Keratinocyte (primary cell): ENCODE measurements at regions not wholly inside any gene's neighbourhood (a gene's known extent, or its start where the extent isn't known, plus 50 kb on each side); places are given as distances from the start of the nearest gene placed in this dataset.

ENCODE experiments used
- DNase-seq: peaks from one replicate; pipeline ENCODE4 v3.0.0-alpha.2; 2011; ENCODE audit warnings: low read depth, missing footprints, low spot score
- FAIRE-seq: peaks from 2 replicates; lab custom pipeline; 2011; peaks lifted over from hg19 to GRCh38; lab: Jason Lieb, UNC
- H2AFZ ChIP-seq: 2 replicates; pipeline ENCODE4 v1.6.0; 2012; ENCODE audit warnings: low read length, control low read depth, inconsistent platforms; ENCODE audit not compliant: control insufficient read depth
- H3K27ac ChIP-seq: 2 replicates; pipeline ENCODE4 v1.5.1; 2011; ENCODE audit warnings: low read length; ENCODE audit not compliant: control insufficient read depth, insufficient read depth
- H3K27me3 ChIP-seq: 3 replicates; pipeline ENCODE4 v1.6.0; 2011; ENCODE audit warnings: low read length; ENCODE audit not compliant: control insufficient read depth, insufficient read depth; ENCODE audit errors: extremely low read depth
- H3K36me3 ChIP-seq, 2 experiments: 2 replicates in 1 of 2; 3 replicates in 1 of 2; pipeline ENCODE4 v1.5.1; 2011; ENCODE audit warnings: low read length in 2 of 2, mild to moderate bottlenecking in 1 of 2; ENCODE audit not compliant: control insufficient read depth in 2 of 2, insufficient read depth in 2 of 2; ENCODE audit errors: extremely low read depth in 1 of 2
- H3K4me1 ChIP-seq: 3 replicates; pipeline ENCODE4 v1.5.1; 2011; ENCODE audit warnings: low read length; ENCODE audit not compliant: control insufficient read depth, insufficient read depth; ENCODE audit errors: extremely low read depth
- H3K4me2 ChIP-seq: 3 replicates; pipeline ENCODE4 v1.6.0; 2011; ENCODE audit warnings: low read depth, low read length; ENCODE audit not compliant: control insufficient read depth, insufficient read depth; ENCODE audit errors: extremely low read depth
- H3K4me3 ChIP-seq, 3 experiments: fragments of 200-600 bp in 1 of 3; sonication (generic) in 1 of 3; 2 replicates in 2 of 3; 3 replicates in 1 of 3; pipeline ENCODE4 v1.5.1; 2011 to 2016; ENCODE audit warnings: low read length in 3 of 3, mild to moderate bottlenecking in 3 of 3, control low read depth in 2 of 3, inconsistent platforms in 1 of 3, low read depth in 1 of 3, mixed read lengths in 1 of 3, mixed run types in 1 of 3, moderate library complexity in 1 of 3; ENCODE audit not compliant: control insufficient read depth in 2 of 3, insufficient read depth in 2 of 3; ENCODE audit errors: extremely low read depth in 1 of 3
- H3K79me2 ChIP-seq: 2 replicates; pipeline ENCODE4 v1.6.0; 2012; ENCODE audit warnings: low read length; ENCODE audit not compliant: control insufficient read depth, insufficient read depth
- H3K9ac ChIP-seq: 3 replicates; pipeline ENCODE4 v1.6.0; 2011; ENCODE audit warnings: low read length; ENCODE audit not compliant: control insufficient read depth, insufficient read depth; ENCODE audit errors: extremely low read depth
- H3K9me1 ChIP-seq: 3 replicates; pipeline ENCODE4 v1.6.0; 2011; ENCODE audit warnings: low read length; ENCODE audit not compliant: control insufficient read depth, insufficient read depth; ENCODE audit errors: extremely low read depth
- H3K9me3 ChIP-seq: 2 replicates; pipeline ENCODE4 v1.5.1; 2012; ENCODE audit warnings: low read depth, low read length; ENCODE audit not compliant: control insufficient read depth
- H4K20me1 ChIP-seq: 3 replicates; pipeline ENCODE4 v1.6.0; 2011; ENCODE audit warnings: low read length; ENCODE audit not compliant: control insufficient read depth, insufficient read depth; ENCODE audit errors: extremely low read depth
- EZH2 ChIP-seq: IDR thresholded peaks from one replicate; pipeline ENCODE4 v1.6.1; 2012; ENCODE audit warnings: inconsistent platforms, mild to moderate bottlenecking, low read length, moderate library complexity
- dilution Hi-C: fragments of 300-500 bp; cut with MboI; formaldehyde crosslinking; loops from one replicate; pipeline ENCODE4 v1.7.0; 2020; ENCODE audit warnings: low sequenced_read_pairs; ENCODE audit not compliant: extremely low pct_ligation_motif_present
- TF ChIP-seq, protein P1 (sequence below), 3 experiments: IDR thresholded peaks in 1 of 3; conservative IDR thresholded peaks in 1 of 3; optimal IDR thresholded peaks in 1 of 3; 2 replicates in 2 of 3; 3 replicates in 1 of 3; pipeline versions ENCODE3 to v1.5.1; 2011; ENCODE audit warnings: low read length in 3 of 3, mild to moderate bottlenecking in 3 of 3, moderate library complexity in 2 of 3, control low read depth in 1 of 3, inconsistent platforms in 1 of 3; ENCODE audit not compliant: insufficient read depth in 2 of 3; ENCODE audit errors: extremely low read depth in 1 of 3

DNA sequence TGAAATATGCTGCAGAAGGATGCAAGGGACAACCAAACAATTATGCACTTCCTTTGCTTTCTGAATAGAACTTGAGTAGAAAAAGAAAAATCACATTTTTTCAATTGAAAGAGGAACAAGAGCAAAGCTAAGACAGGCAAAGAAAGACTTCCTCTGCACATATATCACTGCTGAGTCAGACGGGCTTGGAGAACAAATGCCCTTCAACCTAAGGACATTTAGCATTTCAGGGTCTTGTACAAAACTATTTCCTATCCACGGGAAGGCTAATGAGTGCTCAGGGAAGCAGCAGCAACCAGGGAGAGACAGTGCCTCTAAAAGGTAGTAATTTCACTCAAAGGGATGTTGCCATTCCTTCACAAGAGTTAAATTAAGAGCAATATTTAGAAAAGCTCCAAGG, 570.0 kb upstream of the GCFC2 start:
- TF ChIP-seq EZH2, result no peak
- TF ChIP-seq, protein P1, sequence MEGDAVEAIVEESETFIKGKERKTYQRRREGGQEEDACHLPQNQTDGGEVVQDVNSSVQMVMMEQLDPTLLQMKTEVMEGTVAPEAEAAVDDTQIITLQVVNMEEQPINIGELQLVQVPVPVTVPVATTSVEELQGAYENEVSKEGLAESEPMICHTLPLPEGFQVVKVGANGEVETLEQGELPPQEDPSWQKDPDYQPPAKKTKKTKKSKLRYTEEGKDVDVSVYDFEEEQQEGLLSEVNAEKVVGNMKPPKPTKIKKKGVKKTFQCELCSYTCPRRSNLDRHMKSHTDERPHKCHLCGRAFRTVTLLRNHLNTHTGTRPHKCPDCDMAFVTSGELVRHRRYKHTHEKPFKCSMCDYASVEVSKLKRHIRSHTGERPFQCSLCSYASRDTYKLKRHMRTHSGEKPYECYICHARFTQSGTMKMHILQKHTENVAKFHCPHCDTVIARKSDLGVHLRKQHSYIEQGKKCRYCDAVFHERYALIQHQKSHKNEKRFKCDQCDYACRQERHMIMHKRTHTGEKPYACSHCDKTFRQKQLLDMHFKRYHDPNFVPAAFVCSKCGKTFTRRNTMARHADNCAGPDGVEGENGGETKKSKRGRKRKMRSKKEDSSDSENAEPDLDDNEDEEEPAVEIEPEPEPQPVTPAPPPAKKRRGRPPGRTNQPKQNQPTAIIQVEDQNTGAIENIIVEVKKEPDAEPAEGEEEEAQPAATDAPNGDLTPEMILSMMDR (optimal IDR thresholded peaks at IDR 0.05 in 1 of 3, IDR thresholded peaks at IDR 0.05 in 1 of 3, conservative IDR thresholded peaks at IDR 0.05 in 1 of 3; ENCODE audit: extremely low read depth in 1 of 3, insufficient read depth in 2 of 3, low read length in 3 of 3), result no peak
- no peaks in the 10 kb centered on the region for H3K9me3 ChIP-seq
- no peak overlapping the region for H3K27ac ChIP-seq
- no peak overlapping the region for H2AFZ ChIP-seq
- no peak overlapping the region for H3K4me2 ChIP-seq
- H3K36me3 ChIP-seq, result no peaks in the 10 kb centered on the region
- H3K27me3 ChIP-seq, result no peaks in the 10 kb centered on the region
- no peaks in the 10 kb centered on the region for H3K79me2 ChIP-seq
- no peaks in the 10 kb centered on the region for H3K9me1 ChIP-seq
- no peak for FAIRE-seq
- no peaks in the 10 kb centered on the region for H4K20me1 ChIP-seq
- no peak for DNase-seq
- H3K4me3 ChIP-seq, result no peak overlapping the region
- H3K9ac ChIP-seq, result no peak overlapping the region
- dilution Hi-C loops, result no loop called here
- no peaks in the 10 kb centered on the region for H3K4me1 ChIP-seq

DNA sequence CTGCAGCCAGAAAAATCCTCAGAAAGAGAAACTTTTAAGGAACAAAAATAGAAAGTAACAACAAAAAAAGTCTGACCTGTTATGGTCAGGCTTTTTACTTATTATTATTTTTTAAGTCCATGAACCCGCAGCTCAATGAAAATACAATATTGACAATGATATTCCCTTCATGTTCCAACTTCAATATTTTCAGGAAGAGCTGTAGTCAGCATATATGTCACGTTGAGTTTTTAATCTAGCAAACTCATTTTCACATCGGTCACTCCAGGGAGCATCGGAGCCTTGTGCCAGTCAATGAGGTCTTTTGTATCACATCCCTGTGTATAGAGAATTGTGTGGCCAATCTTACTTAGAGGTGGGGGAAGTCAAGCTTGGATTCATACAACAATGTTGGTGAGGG, 568.4 kb upstream of the GCFC2 start:
- TF ChIP-seq EZH2, result no peak
- TF ChIP-seq, protein P1 (optimal IDR thresholded peaks at IDR 0.05 in 1 of 3, IDR thresholded peaks at IDR 0.05 in 1 of 3, conservative IDR thresholded peaks at IDR 0.05 in 1 of 3; ENCODE audit: extremely low read depth in 1 of 3, insufficient read depth in 2 of 3, low read length in 3 of 3), result no peak
- Histone ChIP-seq H3K27me3 (no peaks in the 10 kb centered on the region), H3K4me3 (no peak overlapping the region), H3K4me2 (no peak overlapping the region), H3K9me1 (no peaks in the 10 kb centered on the region), H4K20me1 (no peaks in the 10 kb centered on the region), H3K4me1 (no peaks in the 10 kb centered on the region), H2AFZ (no peak overlapping the region), H3K9ac (no peak overlapping the region), H3K36me3 (no peaks in the 10 kb centered on the region), H3K27ac (no peak overlapping the region), H3K79me2 (no peaks in the 10 kb centered on the region), H3K9me3 (no peaks in the 10 kb centered on the region)
- DNase-seq, result no peak
- dilution Hi-C loops, result no loop called here
- no peak for FAIRE-seq
